Parathyroid adenoma (tissue), 2 donors: ENCODE measurements at regions not wholly inside any gene's neighbourhood (a gene's known extent, or its start where the extent isn't known, plus 50 kb on each side); places are given as distances from the start of the nearest gene placed in this dataset.

Experiments
- H2AFZ ChIP-seq: fragments of 300-600 bp; sonication (generic); one replicate; pipeline ENCODE4 v1.7.0; 2017; ENCODE audit warnings: antibody characterized with exemption, mild to moderate bottlenecking
- H3K27ac ChIP-seq: fragments of 300-600 bp; sonication (generic); one replicate; pipeline ENCODE4 v1.7.0; 2017
- H3K27me3 ChIP-seq: fragments of 300-600 bp; sonication (generic); one replicate; pipeline ENCODE4 v1.7.0; 2017; ENCODE audit warnings: low read length; ENCODE audit not compliant: control insufficient read depth, insufficient read depth
- H3K36me3 ChIP-seq: fragments of 300-600 bp; sonication (generic); one replicate; pipeline ENCODE4 v1.7.0; 2017; ENCODE audit warnings: low read length; ENCODE audit not compliant: control insufficient read depth, insufficient read depth
- H3K4me1 ChIP-seq: fragments of 300-600 bp; sonication (generic); one replicate; pipeline ENCODE4 v1.7.0; 2017; ENCODE audit warnings: control low read depth
- H3K4me2 ChIP-seq: fragments of 300-600 bp; sonication (generic); one replicate; pipeline ENCODE4 v1.7.0; 2017; ENCODE audit warnings: low read length
- H3K4me3 ChIP-seq: fragments of 300-600 bp; sonication (generic); one replicate; pipeline ENCODE4 v1.7.0; 2017; ENCODE audit warnings: low read depth, low read length
- H3K79me2 ChIP-seq: fragments of 300-600 bp; sonication (generic); one replicate; pipeline ENCODE4 v1.7.0; 2017; ENCODE audit warnings: control low read depth
- H3K9ac ChIP-seq: fragments of 300-600 bp; sonication (generic); one replicate; pipeline ENCODE4 v1.7.0; 2017; ENCODE audit warnings: mild to moderate bottlenecking
- H3K9me3 ChIP-seq: fragments of 300-600 bp; sonication (generic); one replicate; pipeline ENCODE4 v1.7.0; 2017; ENCODE audit warnings: low read length; ENCODE audit not compliant: control insufficient read depth
- TF ChIP-seq, protein P1 (sequence below): fragments of 300-600 bp; sonication (generic); IDR thresholded peaks from one replicate; pipeline ENCODE4 v1.7.0; 2017; ENCODE audit warnings: antibody characterized with exemption, mild to moderate bottlenecking
- donor health status: primary hyperparathyroidism.

DNA sequence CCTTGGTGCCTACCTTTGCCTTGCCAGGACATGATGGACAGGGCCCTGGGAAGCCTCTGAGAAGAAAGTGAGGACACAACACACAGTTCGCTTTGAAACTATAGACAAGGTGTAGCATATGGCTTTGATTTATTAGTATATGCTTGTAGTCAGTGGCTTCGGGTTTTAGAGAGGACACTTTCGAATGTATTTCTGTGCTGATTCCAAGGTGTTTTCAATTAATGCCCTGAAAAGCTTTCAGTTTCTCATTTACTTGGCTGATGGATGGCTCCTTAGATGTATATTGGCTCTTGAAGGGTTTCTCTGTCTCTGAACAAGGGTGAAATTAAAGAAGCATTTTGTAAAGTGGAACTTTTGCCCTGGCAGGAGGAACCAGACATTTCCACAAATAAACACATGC, 106.9 kb downstream of the POSTN start:
- Histone ChIP-seq H3K4me1 (no peaks in the 10 kb centered on the region), H3K4me3 (no peak overlapping the region), H3K36me3 (no peaks in the 10 kb centered on the region), H3K9me3 (no peaks in the 10 kb centered on the region), H3K79me2 (no peaks in the 10 kb centered on the region), H3K27ac (no peak overlapping the region), H3K27me3 (no peaks in the 10 kb centered on the region), H3K4me2 (no peak overlapping the region), H3K9ac (no peak overlapping the region), H2AFZ (no peak overlapping the region)
- TF ChIP-seq, protein P1, sequence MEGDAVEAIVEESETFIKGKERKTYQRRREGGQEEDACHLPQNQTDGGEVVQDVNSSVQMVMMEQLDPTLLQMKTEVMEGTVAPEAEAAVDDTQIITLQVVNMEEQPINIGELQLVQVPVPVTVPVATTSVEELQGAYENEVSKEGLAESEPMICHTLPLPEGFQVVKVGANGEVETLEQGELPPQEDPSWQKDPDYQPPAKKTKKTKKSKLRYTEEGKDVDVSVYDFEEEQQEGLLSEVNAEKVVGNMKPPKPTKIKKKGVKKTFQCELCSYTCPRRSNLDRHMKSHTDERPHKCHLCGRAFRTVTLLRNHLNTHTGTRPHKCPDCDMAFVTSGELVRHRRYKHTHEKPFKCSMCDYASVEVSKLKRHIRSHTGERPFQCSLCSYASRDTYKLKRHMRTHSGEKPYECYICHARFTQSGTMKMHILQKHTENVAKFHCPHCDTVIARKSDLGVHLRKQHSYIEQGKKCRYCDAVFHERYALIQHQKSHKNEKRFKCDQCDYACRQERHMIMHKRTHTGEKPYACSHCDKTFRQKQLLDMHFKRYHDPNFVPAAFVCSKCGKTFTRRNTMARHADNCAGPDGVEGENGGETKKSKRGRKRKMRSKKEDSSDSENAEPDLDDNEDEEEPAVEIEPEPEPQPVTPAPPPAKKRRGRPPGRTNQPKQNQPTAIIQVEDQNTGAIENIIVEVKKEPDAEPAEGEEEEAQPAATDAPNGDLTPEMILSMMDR: no peak

DNA sequence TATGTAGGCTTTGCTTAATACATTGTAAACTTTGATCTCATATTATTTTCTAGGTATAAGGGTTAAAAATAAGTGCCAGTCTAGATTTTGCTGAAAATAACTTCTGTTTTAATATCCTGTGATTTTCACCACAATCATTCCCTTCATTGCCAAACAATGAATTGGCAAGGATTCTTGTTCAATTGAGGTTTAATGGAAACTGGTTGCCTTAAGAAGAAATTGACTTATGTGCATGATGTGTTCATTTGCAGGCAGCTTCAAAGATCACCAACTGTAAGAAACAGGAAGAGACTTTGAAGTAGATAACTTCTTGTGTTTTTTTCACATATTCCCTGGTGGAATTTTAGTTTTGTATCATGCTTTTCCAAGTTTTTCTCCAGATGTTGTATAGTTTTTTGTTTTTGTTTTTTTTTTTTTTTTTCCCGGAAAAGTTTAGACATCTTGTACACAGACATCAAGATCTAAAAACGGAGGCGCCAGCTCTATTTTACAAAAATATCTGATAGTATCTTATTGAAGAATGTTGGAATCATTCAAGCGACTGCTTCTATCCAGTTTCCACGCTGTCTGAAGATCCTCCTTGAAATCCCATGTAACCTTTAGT, 108.3 kb downstream of the POSTN start:
- TF ChIP-seq, protein P1: no peak
- Histone ChIP-seq H2AFZ (no peak overlapping the region), H3K36me3 (no peaks in the 10 kb centered on the region), H3K4me2 (no peak overlapping the region), H3K4me1 (no peaks in the 10 kb centered on the region), H3K27me3 (no peaks in the 10 kb centered on the region), H3K9ac (no peak overlapping the region), H3K79me2 (no peaks in the 10 kb centered on the region), H3K9me3 (no peaks in the 10 kb centered on the region), H3K4me3 (no peak overlapping the region), H3K27ac (no peak overlapping the region)

DNA sequence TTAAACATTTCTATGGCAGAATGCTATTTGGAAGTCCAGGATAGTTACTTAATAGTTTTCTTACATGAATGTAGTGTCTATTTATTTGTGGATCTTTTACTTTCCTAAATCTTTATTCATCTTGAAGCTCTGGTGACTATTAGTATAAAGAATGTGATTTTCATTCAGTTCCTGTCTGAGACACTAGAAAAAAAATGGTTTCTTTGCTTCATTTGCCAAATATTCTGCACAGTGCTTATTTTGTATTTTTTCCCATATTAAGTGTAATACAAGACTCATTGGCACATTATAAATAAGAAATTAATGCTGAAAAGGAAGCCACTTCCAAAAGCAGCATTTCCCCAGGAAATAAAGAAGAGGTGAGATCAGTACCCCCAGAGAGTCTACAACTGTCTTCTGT, 109.8 kb downstream of the POSTN start:
- no peak overlapping the region for H3K9ac ChIP-seq
- no peaks in the 10 kb centered on the region for H3K9me3 ChIP-seq
- H3K4me1 ChIP-seq: no peaks in the 10 kb centered on the region
- no peaks in the 10 kb centered on the region for H3K36me3 ChIP-seq
- no peak overlapping the region for H3K4me2 ChIP-seq
- H3K27me3 ChIP-seq: no peaks in the 10 kb centered on the region
- TF ChIP-seq, protein P1: no peak
- no peak overlapping the region for H3K4me3 ChIP-seq
- no peaks in the 10 kb centered on the region for H3K79me2 ChIP-seq
- H3K27ac ChIP-seq: no peak overlapping the region
- H2AFZ ChIP-seq: no peak overlapping the region

DNA sequence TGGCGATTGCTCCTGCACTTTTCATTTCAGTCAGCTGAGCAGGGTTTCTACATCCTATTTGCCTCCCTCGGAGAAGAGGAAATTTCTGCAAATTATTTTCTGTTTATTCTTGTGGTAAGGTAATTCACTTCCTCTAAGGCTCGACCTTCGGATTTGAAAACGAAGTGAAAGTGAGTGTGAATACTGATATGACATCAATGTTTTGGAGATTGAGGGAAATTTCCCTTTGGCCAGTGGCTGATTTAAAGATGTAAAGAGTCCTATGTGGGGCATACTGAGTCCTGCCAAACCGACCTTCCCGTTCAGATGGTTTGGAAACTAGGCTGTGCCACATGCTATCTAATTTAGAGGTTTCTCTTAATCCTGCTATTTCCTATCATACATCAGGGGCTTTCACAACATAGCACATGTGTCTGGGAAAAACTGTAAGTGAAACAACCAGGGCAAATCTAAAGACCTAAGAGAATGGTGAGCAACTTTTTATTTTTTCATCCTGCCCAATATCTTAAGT, 112.3 kb downstream of the POSTN start:
- Histone ChIP-seq H3K4me1 (no peaks in the 10 kb centered on the region), H3K9me3 (no peaks in the 10 kb centered on the region), H3K4me3 (no peak overlapping the region), H3K27ac (no peak overlapping the region), H3K79me2 (no peaks in the 10 kb centered on the region), H3K9ac (no peak overlapping the region), H3K4me2 (no peak overlapping the region), H3K27me3 (no peaks in the 10 kb centered on the region), H3K36me3 (no peaks in the 10 kb centered on the region), H2AFZ (no peak overlapping the region)
- TF ChIP-seq, protein P1: no peak

DNA sequence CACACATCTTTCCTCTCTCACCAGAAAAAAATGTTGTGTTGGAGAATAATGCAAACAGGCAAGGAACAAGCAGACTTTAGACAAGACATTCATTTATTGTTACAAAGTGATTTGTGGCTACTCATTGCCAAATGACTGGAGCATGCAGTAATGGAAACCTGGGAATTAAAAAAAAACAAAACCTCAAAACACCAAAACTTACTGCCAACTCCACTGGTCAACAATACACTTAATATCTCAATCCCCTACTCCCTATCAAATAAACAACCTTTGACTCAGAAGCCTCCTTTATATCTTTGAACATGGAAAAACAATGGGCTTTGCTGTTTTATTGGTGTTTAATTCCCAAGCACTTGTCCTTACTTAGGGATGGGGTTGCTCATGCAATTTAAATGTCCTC, 112.8 kb downstream of the POSTN start:
- Histone ChIP-seq H2AFZ (no peak overlapping the region), H3K27me3 (no peaks in the 10 kb centered on the region), H3K9ac (no peak overlapping the region), H3K9me3 (no peaks in the 10 kb centered on the region), H3K4me1 (no peaks in the 10 kb centered on the region), H3K4me2 (no peak overlapping the region), H3K79me2 (no peaks in the 10 kb centered on the region), H3K27ac (no peak overlapping the region), H3K36me3 (no peaks in the 10 kb centered on the region), H3K4me3 (no peak overlapping the region)
- TF ChIP-seq, protein P1: no peak
